ENCODE measurements at regions not wholly inside any gene's neighbourhood (a gene's known extent, or its start where the extent isn't known, plus 50 kb on each side); places are given as distances from the start of the nearest gene placed in this dataset.
"Not testable (repeated sequence)": the region's sequence is repeated elsewhere in the genome, so short reads cannot be mapped to it uniquely, and the experiment has no call there.

GRCh38 chr6:48493432-48493831 lies 382.4 kb upstream of the PTCHD4 start:
- not testable (repeated sequence) for TF ChIP-seq CTCF (IDR thresholded peaks at IDR 0.05); POLR2A (IDR thresholded peaks at IDR 0.05); POLR2AphosphoS5 (IDR thresholded peaks at IDR 0.05); EP300 (IDR thresholded peaks at IDR 0.05; ENCODE audit: low read depth)
